NCI-H748 treated with DMSO at 0.1 percent for 48 hours (cell line): ENCODE measurements at regions not wholly inside any gene's neighbourhood (a gene's known extent, or its start where the extent isn't known, plus 50 kb on each side); places are given as distances from the start of the nearest gene placed in this dataset.
"Not testable (repeated sequence)": the region's sequence is repeated elsewhere in the genome, so short reads cannot be mapped to it uniquely, and the experiment has no call there.

Experiments
- DNase-seq: peaks from one replicate; lab custom pipeline; 2025; lab: John Stamatoyannopoulos, UW

DNA sequence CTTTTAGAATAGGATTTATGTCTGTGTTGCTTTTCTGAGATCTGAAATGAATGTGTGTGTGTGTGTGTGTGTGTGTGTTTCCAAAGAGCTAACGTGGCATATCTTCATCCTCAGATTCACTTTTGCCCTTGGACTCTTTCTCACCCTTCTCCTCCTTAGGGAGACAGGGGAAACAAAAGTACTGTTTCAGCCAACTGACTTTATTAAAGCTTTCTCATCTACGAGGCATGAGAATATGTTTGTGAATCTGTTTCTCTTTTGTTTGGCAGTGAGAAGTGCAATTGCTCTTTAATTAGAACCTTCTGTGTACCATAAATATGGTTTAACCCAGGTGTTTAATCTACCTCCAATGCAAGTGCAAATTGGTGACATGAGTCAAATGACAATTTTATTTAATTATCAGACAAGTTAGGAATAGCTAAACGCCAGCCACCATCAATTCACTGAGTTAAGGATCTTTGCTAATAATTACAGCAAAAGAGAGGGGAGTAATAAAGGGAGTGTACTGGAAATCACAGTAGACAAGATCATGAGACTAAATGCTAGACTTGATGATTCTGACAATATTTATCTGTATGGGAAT, 186.4 kb upstream of the COL3A1 start:
- no peak for DNase-seq

GRCh38 chr2:188788621-188789020, 185.6 kb upstream of the COL3A1 start:
- no peak for DNase-seq

DNA sequence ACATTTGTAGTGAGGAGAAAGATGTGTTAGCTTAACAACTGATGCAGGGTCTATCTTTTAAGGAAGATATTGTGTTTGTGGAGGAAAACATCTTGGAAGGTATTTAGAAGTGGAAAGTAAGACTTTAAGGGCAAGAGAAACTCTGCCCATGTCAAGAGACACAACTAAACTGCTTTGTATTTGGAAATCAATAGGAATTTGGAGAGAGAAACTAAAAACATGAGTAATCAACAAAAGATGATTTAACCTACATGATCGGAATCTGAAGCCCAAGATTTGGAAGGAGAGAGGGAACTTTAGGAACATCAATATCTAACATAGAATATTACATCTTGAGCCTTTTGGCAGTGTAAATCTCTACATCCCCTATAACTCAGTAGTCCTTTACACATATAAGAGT, 184.2 kb upstream of the COL3A1 start:
- DNase-seq, result no peak

- DNase-seq, result not testable (repeated sequence)
Observed at GRCh38 chr2:188794453-188794852, 179.7 kb upstream of the COL3A1 start.

- DNase-seq, result no peak
Observed at GRCh38 chr2:188795762-188796161, 178.4 kb upstream of the COL3A1 start.

DNA sequence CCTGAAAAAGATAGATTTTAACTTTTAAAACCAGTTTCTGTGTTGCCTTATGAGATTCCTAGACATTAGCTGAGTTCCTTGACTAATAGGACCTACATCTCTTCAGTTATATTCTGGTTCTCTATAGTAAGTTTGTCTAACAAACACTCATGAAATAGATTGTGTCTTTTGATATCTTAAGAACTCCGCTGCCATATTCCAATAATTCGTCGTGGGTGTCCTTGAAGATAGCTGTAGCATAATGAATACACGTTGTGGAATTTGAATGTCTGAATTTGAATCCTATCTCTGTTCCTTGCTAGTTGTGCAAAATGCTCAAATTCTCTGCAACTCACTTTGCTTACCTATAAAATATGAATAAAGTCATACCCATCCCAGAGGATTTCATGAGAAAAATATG, 176.8 kb upstream of the COL3A1 start:
- DNase-seq, result no peak

GRCh38 chr2:188798159-188798558, 176.0 kb upstream of the COL3A1 start:
- DNase-seq, result no peak

DNA sequence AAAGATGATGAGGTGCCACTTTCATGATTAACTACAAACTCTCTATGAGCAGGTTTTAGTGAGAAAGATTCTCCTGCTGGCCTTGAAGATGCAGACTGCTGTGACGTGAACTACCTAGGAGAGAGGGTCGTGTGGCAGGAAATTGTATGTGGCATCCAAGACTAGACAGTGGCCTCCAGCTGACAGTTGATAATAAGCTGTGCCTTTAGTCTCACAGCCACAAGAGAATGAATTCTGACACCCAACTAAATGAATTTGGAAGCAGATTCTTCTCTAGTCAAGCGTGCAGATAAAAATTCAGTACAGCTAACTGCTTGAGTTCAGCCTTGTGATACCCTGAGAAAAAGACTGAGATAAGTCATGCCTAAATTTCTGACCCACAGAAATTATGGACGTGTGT, 169.0 kb upstream of the COL3A1 start:
- DNase-seq, result no peak

- DNase-seq, result no peak
Observed at GRCh38 chr2:188808947-188809355, 165.2 kb upstream of the COL3A1 start.

- DNase-seq, result no peak
Observed at GRCh38 chr2:188810586-188810985, 163.6 kb upstream of the COL3A1 start.

DNA sequence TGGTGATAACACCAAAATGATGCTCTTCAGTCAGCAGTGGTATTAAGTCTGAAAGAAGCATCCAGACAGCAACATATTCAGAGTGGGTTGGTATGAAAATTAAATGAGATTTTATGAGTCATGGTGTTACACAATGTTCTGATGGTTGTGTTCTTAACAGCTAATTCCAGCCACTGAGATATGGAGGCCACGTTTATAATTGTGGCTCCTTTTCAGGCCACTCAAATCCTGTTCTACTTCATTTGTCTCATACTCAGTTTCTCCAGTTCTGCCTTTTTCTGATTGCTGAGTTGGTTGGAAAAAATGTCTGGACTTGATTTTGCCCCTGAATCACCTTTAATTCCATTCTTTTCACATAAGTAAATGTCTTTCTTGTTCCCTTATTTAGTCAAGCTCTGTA, 162.7 kb upstream of the COL3A1 start:
- no peak for DNase-seq

- no peak for DNase-seq
Observed at GRCh38 chr2:188813315-188813714, 160.9 kb upstream of the COL3A1 start.

- no peak for DNase-seq
Observed at GRCh38 chr2:188813857-188814256, 160.3 kb upstream of the COL3A1 start.

DNA sequence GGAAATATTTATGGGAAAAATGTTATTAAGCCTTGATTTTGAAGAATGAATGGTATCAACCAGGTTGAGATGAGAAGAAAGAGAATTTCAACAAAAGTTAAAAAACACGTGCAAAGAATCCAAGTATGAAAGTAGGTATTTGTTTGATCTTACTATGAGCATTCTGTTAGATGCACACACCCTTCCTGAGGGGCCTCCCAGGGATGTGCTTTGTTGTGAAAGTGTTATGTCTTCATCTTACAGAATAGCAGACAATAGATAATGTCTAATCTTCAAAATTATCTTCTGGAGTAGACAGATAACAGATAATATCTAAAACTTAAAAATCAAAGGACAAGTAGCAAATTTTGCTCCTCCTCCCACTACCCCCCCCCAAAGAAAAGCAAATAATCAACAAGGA, 155.2 kb upstream of the COL3A1 start:
- DNase-seq, result no peak

DNA sequence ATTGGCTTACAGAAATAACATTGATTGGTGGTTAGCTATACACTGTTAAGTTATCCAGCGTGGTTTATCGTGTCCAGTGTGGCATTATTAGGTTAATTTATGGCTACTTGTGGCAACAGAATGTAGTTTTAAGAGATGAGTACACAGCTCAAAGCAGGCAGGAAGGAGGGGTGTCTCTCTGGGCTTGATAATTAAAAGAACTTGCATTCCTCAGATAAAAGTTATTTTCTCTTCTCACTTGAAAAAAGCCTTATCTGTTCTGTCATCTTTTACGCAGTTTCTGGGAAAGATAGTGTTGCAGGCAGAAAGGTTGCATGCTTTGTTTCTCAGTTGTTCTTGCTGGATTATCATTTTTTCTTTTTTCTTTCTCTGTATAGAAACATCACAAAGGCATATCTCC, 154.4 kb upstream of the COL3A1 start:
- DNase-seq, result no peak

GRCh38 chr2:188820576-188820975, 153.6 kb upstream of the COL3A1 start:
- no peak for DNase-seq

DNA sequence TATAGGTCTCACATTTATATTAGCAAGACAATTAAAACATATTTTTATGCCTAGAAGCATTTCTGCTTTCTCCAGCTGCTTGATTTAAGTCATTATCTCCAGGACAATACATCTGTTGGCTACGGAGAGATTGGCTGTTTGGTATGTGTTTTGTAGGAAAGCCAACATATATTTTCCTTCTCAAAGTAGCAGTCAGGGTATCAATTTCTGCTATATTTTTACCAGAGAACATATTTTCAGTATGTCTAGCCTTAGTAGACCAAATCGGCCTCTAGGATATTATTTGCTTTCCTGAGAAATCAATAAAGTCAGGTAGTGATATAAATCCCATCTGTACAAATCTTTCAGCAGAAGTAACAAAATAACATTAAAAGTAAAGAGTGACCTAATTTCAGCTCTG, 150.0 kb upstream of the COL3A1 start:
- no peak for DNase-seq

- DNase-seq, result no peak
Observed at GRCh38 chr2:188833331-188833730, 140.8 kb upstream of the COL3A1 start.

DNA sequence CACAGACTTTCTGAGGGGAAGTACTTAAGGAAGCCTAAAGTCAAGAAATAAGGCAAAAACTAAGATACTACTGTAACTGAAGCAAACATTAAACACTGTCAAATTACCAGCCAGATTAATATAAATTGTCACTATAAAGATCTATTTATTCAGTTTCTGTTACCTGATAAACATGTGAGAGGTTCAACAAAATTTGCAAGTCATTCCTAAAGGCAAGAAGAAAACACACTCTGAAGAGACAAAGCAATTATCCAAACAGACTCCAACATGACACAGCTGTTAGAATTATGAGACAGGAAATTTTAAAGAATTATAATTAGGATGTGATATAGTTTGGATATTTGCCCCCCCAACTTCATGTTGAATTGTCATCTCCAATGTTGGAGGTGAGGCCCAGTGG, 140.4 kb upstream of the COL3A1 start:
- no peak for DNase-seq

GRCh38 chr2:188835006-188835405, 139.2 kb upstream of the COL3A1 start:
- DNase-seq, result no peak

DNA sequence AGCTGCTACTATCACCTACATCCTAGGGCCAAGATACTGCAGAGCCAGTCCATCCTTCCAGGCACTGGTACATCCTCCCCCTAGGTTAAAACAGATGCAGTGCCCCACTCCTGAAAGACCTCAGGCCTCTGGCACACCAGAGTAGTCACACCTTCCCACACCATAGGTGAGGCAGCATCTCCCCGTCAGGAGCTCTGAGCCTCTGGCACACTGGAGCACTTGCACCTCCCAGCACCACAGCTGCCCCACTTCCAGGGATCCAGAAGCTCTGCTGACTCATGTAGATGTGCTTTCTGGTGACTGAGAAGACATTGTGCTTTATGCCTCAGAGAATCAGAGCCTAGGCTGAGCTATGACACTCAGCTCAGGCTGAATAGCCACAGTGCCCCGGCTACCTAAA, 138.4 kb upstream of the COL3A1 start:
- DNase-seq, result no peak

- DNase-seq, result no peak
Observed at GRCh38 chr2:188845692-188846091, 128.5 kb upstream of the COL3A1 start.

DNA sequence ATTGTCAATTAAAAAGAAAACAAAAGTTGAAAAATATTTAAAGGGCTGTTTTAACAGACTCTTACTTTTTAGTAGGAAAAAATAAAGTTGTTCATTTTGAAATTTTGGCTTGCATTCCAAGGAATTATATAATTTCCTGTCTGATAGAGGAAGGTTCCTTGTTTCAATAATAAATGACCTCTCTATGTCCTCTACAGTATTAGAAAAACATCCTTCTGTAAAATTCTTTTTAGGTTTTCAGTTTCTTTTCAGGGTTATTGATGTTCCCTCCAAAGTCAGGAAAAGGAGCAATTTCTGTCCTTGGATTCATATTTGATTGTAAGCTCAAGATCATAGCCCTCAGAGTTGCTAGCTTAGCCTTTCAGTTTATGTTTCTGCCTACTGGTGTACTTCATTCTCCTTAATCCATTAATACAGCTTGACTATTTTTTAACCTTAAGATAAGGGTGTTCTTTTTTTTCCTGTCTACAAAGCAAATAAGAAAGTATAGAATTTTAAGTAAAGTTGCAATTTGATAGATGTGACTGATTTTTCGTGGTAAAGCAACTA, 125.2 kb upstream of the COL3A1 start:
- DNase-seq, result no peak

DNA sequence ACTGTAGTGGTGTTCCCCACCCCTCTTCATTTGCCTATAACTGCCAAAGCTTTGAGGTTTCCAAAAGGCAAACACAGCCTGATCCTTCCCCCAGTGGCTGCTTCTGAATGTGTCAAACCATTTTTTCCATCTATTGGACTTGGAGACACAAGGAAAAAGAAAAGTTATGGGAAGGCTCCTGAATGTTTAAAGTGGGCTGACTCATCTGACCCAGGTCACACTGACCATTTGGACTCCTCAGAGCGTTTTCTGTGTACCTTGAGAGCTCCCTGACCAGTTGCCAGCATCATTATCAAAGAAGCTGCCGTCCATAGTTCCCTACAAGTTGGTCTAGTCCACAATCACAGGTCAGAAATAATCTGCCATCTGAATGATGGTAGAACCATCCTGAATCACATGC, 123.4 kb upstream of the COL3A1 start:
- DNase-seq, result no peak

DNA sequence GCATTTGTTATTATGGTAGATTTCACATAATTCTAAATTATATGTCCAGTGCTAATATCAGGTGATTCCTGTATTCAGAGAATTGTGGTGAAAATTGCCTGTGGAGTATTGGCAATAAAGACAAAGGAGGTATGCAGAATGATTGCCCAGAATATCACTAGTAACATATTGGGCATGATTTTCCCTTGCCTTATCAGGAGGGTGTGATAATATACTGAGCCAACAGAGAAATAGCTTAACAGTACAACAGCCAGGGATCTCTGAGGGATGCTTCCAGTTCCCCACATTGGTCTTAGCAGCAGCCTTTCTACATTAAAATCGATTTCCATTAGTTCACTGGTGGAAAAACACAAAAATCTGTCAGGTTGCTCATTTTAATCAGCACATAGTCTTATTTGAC, 122.9 kb upstream of the COL3A1 start:
- no peak for DNase-seq
